ENCODE measurements at regions not wholly inside any gene's neighbourhood (a gene's known extent, or its start where the extent isn't known, plus 50 kb on each side); places are given as distances from the start of the nearest gene placed in this dataset.

- no peaks in the 10 kb centered on the region for H3K4me1 ChIP-seq (replicated peaks in 1 of 4; ENCODE audit: control insufficient read depth in 3 of 4, insufficient read depth in 4 of 4, low read length in 3 of 4)
- ChIA-PET CTCF (ENCODE audit: partially characterized antibody) (no interaction called here), POLR2A (ENCODE audit: partially characterized antibody) (no interaction called here)
- H3K23me2 ChIP-seq (ENCODE audit: low read depth, low read length) = no peaks in the 10 kb centered on the region
- H3K27ac ChIP-seq (ENCODE audit: low read depth, low read length) = no peak overlapping the region
- no peaks in the 10 kb centered on the region for H3K27me3 ChIP-seq (replicated peaks in 1 of 4; ENCODE audit: control insufficient read depth in 3 of 4, extremely low read depth in 1 of 4, insufficient read depth in 3 of 4, low read length in 3 of 4)
- no peak overlapping the region for H3K18ac ChIP-seq (ENCODE audit: extremely low read depth, low read length)
- no peak overlapping the region for H3K9ac ChIP-seq (replicated peaks in 1 of 4; ENCODE audit: extremely low read depth in 1 of 4, low read depth in 3 of 4, low read length in 3 of 4)
- H4K5ac ChIP-seq (ENCODE audit: insufficient read length, low read depth, low read length) = no peak overlapping the region
- H2BK20ac ChIP-seq (ENCODE audit: low read length) = no peak overlapping the region
- no peaks in the 10 kb centered on the region for H3K9me3 ChIP-seq (ENCODE audit: insufficient read depth in 2 of 2, low read depth in 1 of 2, low read length in 1 of 2)
- DNase-seq (ENCODE audit: low read depth in 1 of 2, low spot score in 2 of 2) (no peak), FAIRE-seq (no peak)
- H2BK15ac ChIP-seq (ENCODE audit: low read length) = no peak overlapping the region
- no peaks in the 10 kb centered on the region for H3K36me3 ChIP-seq (ENCODE audit: control insufficient read depth in 2 of 4, insufficient read depth in 4 of 4, low read length in 3 of 4)
- H3K79me2 ChIP-seq (ENCODE audit: control insufficient read depth in 1 of 2, insufficient read depth in 2 of 2, low read length in 2 of 2) = no peaks in the 10 kb centered on the region
- TF ChIP-seq RFX5 (IDR thresholded peaks at IDR 0.05; ENCODE audit: borderline replicate concordance, low read depth, low read length) = no peak
- no peak overlapping the region for H2AK5ac ChIP-seq (ENCODE audit: low read depth, low read length)
- H3K4me3 ChIP-seq (ENCODE audit: extremely low read depth in 1 of 4, insufficient read depth in 2 of 4, low read depth in 3 of 4, low read length in 4 of 4) = no peak overlapping the region
- no peak overlapping the region for H2BK5ac ChIP-seq (ENCODE audit: low read depth, low read length)
- H3K79me1 ChIP-seq (ENCODE audit: low read depth, low read length) = no peaks in the 10 kb centered on the region
- no peak overlapping the region for H3K23ac ChIP-seq (ENCODE audit: insufficient read length)
- no peaks in the 10 kb centered on the region for H4K20me1 ChIP-seq (replicated peaks in 1 of 2; ENCODE audit: control insufficient read depth in 1 of 2, insufficient read depth in 2 of 2, low read length in 2 of 2)
- 91% methylated on average over 2 of the region's 2 CpGs; no CpG with 5 or more reads in 1 of the 2 experiments for WGBS, 2 experiments (ENCODE audit: extremely low coverage in 1 of 2, insufficient coverage in 1 of 2, insufficient read length in 1 of 2, insufficient replicate concordance in 2 of 2, low coverage in 1 of 2, low lambda C conversion rate in 2 of 2, missing lambda C conversion rate in 1 of 2)
- no peak overlapping the region for H4K8ac ChIP-seq (ENCODE audit: extremely low read depth, insufficient read depth, low read length)
- H2AFZ ChIP-seq (ENCODE audit: low read length) = no peak overlapping the region
- no peak overlapping the region for H3K4ac ChIP-seq (replicated peaks; ENCODE audit: insufficient read length, low read depth, low read length)
- H3K4me2 ChIP-seq (ENCODE audit: insufficient read depth in 1 of 2, low read depth in 2 of 2, low read length in 2 of 2) = no peak overlapping the region
- H2BK120ac ChIP-seq (replicated peaks; ENCODE audit: low read depth, low read length) = no peak overlapping the region
- no peak overlapping the region for H2BK12ac ChIP-seq (ENCODE audit: low read depth, low read length)
- no peak overlapping the region for H3K14ac ChIP-seq (ENCODE audit: insufficient read length)
- no peak overlapping the region for H4K91ac ChIP-seq (replicated peaks; ENCODE audit: insufficient read length, low read length)
- no peak overlapping the region for H3K56ac ChIP-seq (replicated peaks; ENCODE audit: insufficient read length, low read depth, low read length)
Observed at GRCh38 chr18:56124186-56124585, 514.2 kb downstream of the TXNL1 start.

Data from H1 (cell line).